ENCODE measurements at regions not wholly inside any gene's neighbourhood (a gene's known extent, or its start where the extent isn't known, plus 50 kb on each side); places are given as distances from the start of the nearest gene placed in this dataset.

GRCh38 chr12:94795044-94795443 is 144.7 kb upstream of the TMCC3 start:
- intact Hi-C loops (cut with DNase I): no loop called here
- no peak for ATAC-seq

GRCh38 chr12:94793191-94793595 is 142.8 kb upstream of the TMCC3 start:
- 62% methylated on average over 10 of the region's 10 CpGs for WGBS
- no peak overlapping the region for H3K4me3 ChIP-seq (ENCODE audit: low read length)
- intact Hi-C loops (cut with DNase I): no loop called here

More at GRCh38 chr12:94795044-94795443, 144.7 kb upstream of the TMCC3 start:
- 85% methylated on average over 4 of the region's 4 CpGs for WGBS
- no peak for DNase-seq
- no peaks in the 10 kb centered on the region for H3K27me3 ChIP-seq (ENCODE audit: control insufficient read depth, insufficient read depth)
- no peak overlapping the region for H3K27ac ChIP-seq (ENCODE audit: low read length)
- H3K4me3 ChIP-seq (ENCODE audit: low read length): no peak overlapping the region
- H3K4me1 ChIP-seq (ENCODE audit: control insufficient read depth, insufficient read depth, low read length): peaks cover 3% of the 10 kb centered on the region
- no peaks in the 10 kb centered on the region for H3K9me3 ChIP-seq (ENCODE audit: control insufficient read depth, low read length)

GRCh38 chr12:94792693-94793092 is 142.3 kb upstream of the TMCC3 start:
- 40% methylated on average over 6 of the region's 6 CpGs for WGBS
- DNase-seq (peak; percentile 55 to 82 (median 68)), ATAC-seq (peak; percentile 68 to 82)
- peaks cover 3% of the 10 kb centered on the region for H3K4me1 ChIP-seq (ENCODE audit: control insufficient read depth, insufficient read depth, low read length)
- no peak overlapping the region for H3K27ac ChIP-seq (ENCODE audit: low read length)
- H3K4me3 ChIP-seq (ENCODE audit: low read length): no peak overlapping the region
- intact Hi-C loops (cut with DNase I): no loop called here
- no peaks in the 10 kb centered on the region for H3K9me3 ChIP-seq (ENCODE audit: control insufficient read depth, low read length)
- H3K27me3 ChIP-seq (ENCODE audit: control insufficient read depth, insufficient read depth): no peaks in the 10 kb centered on the region

More at GRCh38 chr12:94793191-94793595, 142.8 kb upstream of the TMCC3 start:
- Histone ChIP-seq H3K4me1 (ENCODE audit: control insufficient read depth, insufficient read depth, low read length) (peaks cover 3% of the 10 kb centered on the region), H3K27me3 (ENCODE audit: control insufficient read depth, insufficient read depth) (no peaks in the 10 kb centered on the region), H3K27ac (ENCODE audit: low read length) (no peak overlapping the region), H3K9me3 (ENCODE audit: control insufficient read depth, low read length) (no peaks in the 10 kb centered on the region)
- ATAC-seq (no peak), DNase-seq (no peak)

GRCh38 chr12:94791933-94792332 is 141.6 kb upstream of the TMCC3 start:
- peaks cover 3% of the 10 kb centered on the region for H3K4me1 ChIP-seq (ENCODE audit: control insufficient read depth, insufficient read depth, low read length)
- ATAC-seq: no peak
- no peak overlapping the region for H3K4me3 ChIP-seq (ENCODE audit: low read length)
- H3K27ac ChIP-seq (ENCODE audit: low read length): no peak overlapping the region
- no peak for DNase-seq
- no peaks in the 10 kb centered on the region for H3K9me3 ChIP-seq (ENCODE audit: control insufficient read depth, low read length)
- intact Hi-C loops (cut with DNase I): no loop called here
- H3K27me3 ChIP-seq (ENCODE audit: control insufficient read depth, insufficient read depth): no peaks in the 10 kb centered on the region
- 93% methylated on average over 16 of the region's 16 CpGs for WGBS

GRCh38 chr12:94790825-94791224 is 140.5 kb upstream of the TMCC3 start:
- intact Hi-C loops (cut with DNase I): no loop called here
- 74% methylated on average over 3 of the region's 3 CpGs for WGBS
- Histone ChIP-seq H3K27me3 (ENCODE audit: control insufficient read depth, insufficient read depth) (no peaks in the 10 kb centered on the region), H3K4me3 (ENCODE audit: low read length) (no peak overlapping the region), H3K27ac (ENCODE audit: low read length) (no peak overlapping the region), H3K4me1 (ENCODE audit: control insufficient read depth, insufficient read depth, low read length) (peaks cover 3% of the 10 kb centered on the region), H3K9me3 (ENCODE audit: control insufficient read depth, low read length) (no peaks in the 10 kb centered on the region)
- ATAC-seq (no peak), DNase-seq (no peak)

- intact Hi-C loops (cut with DNase I): no loop called here
- ATAC-seq: no peak
These were observed 140.0 kb upstream of the TMCC3 start for GRCh38 chr12:94790370-94790769.

GRCh38 chr12:94789510-94790225 is 139.3 kb upstream of the TMCC3 start:
- ATAC-seq (no peak), DNase-seq (no peak)
- WGBS: 53% methylated on average over 3 of the region's 3 CpGs
- Histone ChIP-seq H3K4me1 (ENCODE audit: control insufficient read depth, insufficient read depth, low read length) (no peaks in the 10 kb centered on the region), H3K4me3 (ENCODE audit: low read length) (no peak overlapping the region), H3K27ac (ENCODE audit: low read length) (no peak overlapping the region), H3K27me3 (ENCODE audit: control insufficient read depth, insufficient read depth) (no peaks in the 10 kb centered on the region), H3K9me3 (ENCODE audit: control insufficient read depth, low read length) (no peaks in the 10 kb centered on the region)
- intact Hi-C loops (cut with DNase I): no loop called here

More at GRCh38 chr12:94790370-94790769, 140.0 kb upstream of the TMCC3 start:
- H3K27ac ChIP-seq (ENCODE audit: low read length): no peak overlapping the region
- DNase-seq: no peak
- 70% methylated on average over 3 of the region's 3 CpGs for WGBS
- no peak overlapping the region for H3K4me3 ChIP-seq (ENCODE audit: low read length)
- H3K9me3 ChIP-seq (ENCODE audit: control insufficient read depth, low read length): no peaks in the 10 kb centered on the region
- no peaks in the 10 kb centered on the region for H3K27me3 ChIP-seq (ENCODE audit: control insufficient read depth, insufficient read depth)
- H3K4me1 ChIP-seq (ENCODE audit: control insufficient read depth, insufficient read depth, low read length): peaks cover under 1% of the 10 kb centered on the region

- intact Hi-C loops (cut with DNase I): no loop called here
These were observed 137.9 kb upstream of the TMCC3 start for GRCh38 chr12:94788298-94788697.

GRCh38 chr12:94786906-94787305 is 136.5 kb upstream of the TMCC3 start:
- Histone ChIP-seq H3K27me3 (ENCODE audit: control insufficient read depth, insufficient read depth) (no peaks in the 10 kb centered on the region), H3K4me3 (ENCODE audit: low read length) (no peak overlapping the region), H3K4me1 (ENCODE audit: control insufficient read depth, insufficient read depth, low read length) (no peaks in the 10 kb centered on the region), H3K9me3 (ENCODE audit: control insufficient read depth, low read length) (no peaks in the 10 kb centered on the region), H3K27ac (ENCODE audit: low read length) (no peak overlapping the region)
- WGBS: 94% methylated on average over 6 of the region's 6 CpGs
- DNase-seq (no peak), ATAC-seq (no peak)
- intact Hi-C loops (cut with DNase I): no loop called here

More at GRCh38 chr12:94788298-94788697, 137.9 kb upstream of the TMCC3 start:
- Histone ChIP-seq H3K4me1 (ENCODE audit: control insufficient read depth, insufficient read depth, low read length) (no peaks in the 10 kb centered on the region), H3K9me3 (ENCODE audit: control insufficient read depth, low read length) (no peaks in the 10 kb centered on the region), H3K27me3 (ENCODE audit: control insufficient read depth, insufficient read depth) (no peaks in the 10 kb centered on the region), H3K4me3 (ENCODE audit: low read length) (no peak overlapping the region), H3K27ac (ENCODE audit: low read length) (no peak overlapping the region)
- WGBS: 77% methylated on average over 2 of the region's 2 CpGs
- ATAC-seq (no peak), DNase-seq (no peak)

GRCh38 chr12:94783862-94784261 is 133.5 kb upstream of the TMCC3 start:
- intact Hi-C loops (cut with DNase I): no loop called here
- 54% methylated on average over 1 of the region's 1 CpG for WGBS
- no peak for DNase-seq
- Histone ChIP-seq H3K27ac (ENCODE audit: low read length) (no peak overlapping the region), H3K27me3 (ENCODE audit: control insufficient read depth, insufficient read depth) (no peaks in the 10 kb centered on the region), H3K4me3 (ENCODE audit: low read length) (no peak overlapping the region), H3K4me1 (ENCODE audit: control insufficient read depth, insufficient read depth, low read length) (no peaks in the 10 kb centered on the region), H3K9me3 (ENCODE audit: control insufficient read depth, low read length) (no peaks in the 10 kb centered on the region)
- ATAC-seq: no peak

- no peak overlapping the region for H3K27ac ChIP-seq (ENCODE audit: low read length)
- no peak for DNase-seq
- no peaks in the 10 kb centered on the region for H3K4me1 ChIP-seq (ENCODE audit: control insufficient read depth, insufficient read depth, low read length)
- no peak overlapping the region for H3K4me3 ChIP-seq (ENCODE audit: low read length)
- intact Hi-C loops (cut with DNase I): no loop called here
- 40% methylated on average over 3 of the region's 3 CpGs for WGBS
- H3K9me3 ChIP-seq (ENCODE audit: control insufficient read depth, low read length): no peaks in the 10 kb centered on the region
- no peak for ATAC-seq
- H3K27me3 ChIP-seq (ENCODE audit: control insufficient read depth, insufficient read depth): no peaks in the 10 kb centered on the region
These were observed 133.0 kb upstream of the TMCC3 start for GRCh38 chr12:94783343-94783742.

- H3K9me3 ChIP-seq (ENCODE audit: control insufficient read depth, low read length): no peaks in the 10 kb centered on the region
- H3K4me3 ChIP-seq (ENCODE audit: low read length): no peak overlapping the region
- no peak overlapping the region for H3K27ac ChIP-seq (ENCODE audit: low read length)
- DNase-seq: no peak
- intact Hi-C loops (cut with DNase I): no loop called here
- no peaks in the 10 kb centered on the region for H3K4me1 ChIP-seq (ENCODE audit: control insufficient read depth, insufficient read depth, low read length)
- 96% methylated on average over 2 of the region's 2 CpGs for WGBS
- H3K27me3 ChIP-seq (ENCODE audit: control insufficient read depth, insufficient read depth): no peaks in the 10 kb centered on the region
- ATAC-seq: no peak
These were observed 131.5 kb upstream of the TMCC3 start for GRCh38 chr12:94781835-94782234.
